ENCODE measurements at regions not wholly inside any gene's neighbourhood (a gene's known extent, or its start where the extent isn't known, plus 50 kb on each side); places are given as distances from the start of the nearest gene placed in this dataset.

DNA sequence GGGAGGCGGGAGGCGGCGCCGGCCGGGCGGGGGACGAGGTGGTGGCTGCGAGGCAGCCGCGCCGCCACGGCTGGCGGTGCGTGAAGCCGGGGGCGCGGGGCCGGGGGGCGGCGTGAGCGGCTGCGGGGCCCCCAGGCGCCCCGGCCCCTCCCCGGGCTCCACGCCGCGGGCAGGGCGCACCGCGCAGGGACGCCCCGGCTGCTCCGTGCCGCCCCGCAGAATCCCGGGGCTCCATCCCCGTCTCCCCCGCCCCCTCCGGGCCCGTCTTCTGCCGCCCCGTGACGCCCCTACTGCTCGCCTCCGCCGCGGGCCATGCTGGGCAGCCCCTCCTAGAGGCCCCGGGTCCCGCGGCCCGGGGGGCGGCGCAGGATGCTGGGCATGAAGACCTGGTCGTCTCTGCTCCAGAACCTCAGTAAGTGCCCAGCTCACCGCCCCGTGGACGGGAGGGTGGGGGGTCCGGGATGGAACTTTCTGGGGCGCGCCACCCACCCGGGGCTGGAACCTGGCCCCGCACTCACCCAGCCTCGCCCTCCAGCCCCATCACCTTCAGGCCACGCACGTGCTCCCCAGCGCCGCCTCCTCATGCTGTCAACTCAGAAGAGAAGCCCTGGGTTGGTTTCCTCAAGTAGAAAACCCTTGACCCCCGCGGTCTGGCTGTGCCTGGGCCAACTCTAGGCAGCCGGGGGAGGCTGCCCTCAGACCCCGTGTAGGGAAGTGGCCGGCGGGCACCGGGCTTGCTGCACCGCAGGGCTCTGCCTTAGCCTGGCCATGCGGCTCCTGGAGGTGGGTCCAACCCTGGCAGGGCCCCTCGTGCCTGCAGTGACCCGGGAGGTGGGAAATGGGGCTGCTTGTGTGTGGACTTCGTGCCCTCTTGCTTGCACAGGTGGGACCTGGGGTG lies 150.2 kb upstream of the GSE1 start:
- Histone ChIP-seq H3K4me1 (ENCODE audit: insufficient read depth) (peaks cover 60% of the 10 kb centered on the region), H3K4me3 (no peak overlapping the region), H3K9me2 (replicated peaks; ENCODE audit: insufficient read depth) (no peaks in the 10 kb centered on the region), H3K79me2 (peaks cover 23% of the 10 kb centered on the region), H3K27ac (no peak overlapping the region), H3K36me3 (replicated peaks; ENCODE audit: insufficient read depth, low read depth) (no peaks in the 10 kb centered on the region), H3K27me3 (no peaks in the 10 kb centered on the region), H2AFZ (no peak overlapping the region), H4K20me1 (ENCODE audit: insufficient read depth, poor library complexity, severe bottlenecking) (no peaks in the 10 kb centered on the region), H3K4me2 (peak overlapping the region; percentile 90), H3K9me3 (ENCODE audit: low read depth) (no peaks in the 10 kb centered on the region)
- TF ChIP-seq, protein P1, sequence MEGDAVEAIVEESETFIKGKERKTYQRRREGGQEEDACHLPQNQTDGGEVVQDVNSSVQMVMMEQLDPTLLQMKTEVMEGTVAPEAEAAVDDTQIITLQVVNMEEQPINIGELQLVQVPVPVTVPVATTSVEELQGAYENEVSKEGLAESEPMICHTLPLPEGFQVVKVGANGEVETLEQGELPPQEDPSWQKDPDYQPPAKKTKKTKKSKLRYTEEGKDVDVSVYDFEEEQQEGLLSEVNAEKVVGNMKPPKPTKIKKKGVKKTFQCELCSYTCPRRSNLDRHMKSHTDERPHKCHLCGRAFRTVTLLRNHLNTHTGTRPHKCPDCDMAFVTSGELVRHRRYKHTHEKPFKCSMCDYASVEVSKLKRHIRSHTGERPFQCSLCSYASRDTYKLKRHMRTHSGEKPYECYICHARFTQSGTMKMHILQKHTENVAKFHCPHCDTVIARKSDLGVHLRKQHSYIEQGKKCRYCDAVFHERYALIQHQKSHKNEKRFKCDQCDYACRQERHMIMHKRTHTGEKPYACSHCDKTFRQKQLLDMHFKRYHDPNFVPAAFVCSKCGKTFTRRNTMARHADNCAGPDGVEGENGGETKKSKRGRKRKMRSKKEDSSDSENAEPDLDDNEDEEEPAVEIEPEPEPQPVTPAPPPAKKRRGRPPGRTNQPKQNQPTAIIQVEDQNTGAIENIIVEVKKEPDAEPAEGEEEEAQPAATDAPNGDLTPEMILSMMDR (IDR thresholded peaks at IDR 0.05; ENCODE audit: poor library complexity): no peak
- no peak for TF ChIP-seq EZH2phosphoT487 (IDR thresholded peaks at IDR 0.05; ENCODE audit: low read depth, severe bottlenecking, unreplicated experiment)
- peak; percentile 31 for DNase-seq (ENCODE audit: low spot score)
- WGBS (ENCODE audit: low lambda C conversion rate, missing lambda C conversion rate): 24% methylated on average over 23 of the region's 80 CpGs

DNA sequence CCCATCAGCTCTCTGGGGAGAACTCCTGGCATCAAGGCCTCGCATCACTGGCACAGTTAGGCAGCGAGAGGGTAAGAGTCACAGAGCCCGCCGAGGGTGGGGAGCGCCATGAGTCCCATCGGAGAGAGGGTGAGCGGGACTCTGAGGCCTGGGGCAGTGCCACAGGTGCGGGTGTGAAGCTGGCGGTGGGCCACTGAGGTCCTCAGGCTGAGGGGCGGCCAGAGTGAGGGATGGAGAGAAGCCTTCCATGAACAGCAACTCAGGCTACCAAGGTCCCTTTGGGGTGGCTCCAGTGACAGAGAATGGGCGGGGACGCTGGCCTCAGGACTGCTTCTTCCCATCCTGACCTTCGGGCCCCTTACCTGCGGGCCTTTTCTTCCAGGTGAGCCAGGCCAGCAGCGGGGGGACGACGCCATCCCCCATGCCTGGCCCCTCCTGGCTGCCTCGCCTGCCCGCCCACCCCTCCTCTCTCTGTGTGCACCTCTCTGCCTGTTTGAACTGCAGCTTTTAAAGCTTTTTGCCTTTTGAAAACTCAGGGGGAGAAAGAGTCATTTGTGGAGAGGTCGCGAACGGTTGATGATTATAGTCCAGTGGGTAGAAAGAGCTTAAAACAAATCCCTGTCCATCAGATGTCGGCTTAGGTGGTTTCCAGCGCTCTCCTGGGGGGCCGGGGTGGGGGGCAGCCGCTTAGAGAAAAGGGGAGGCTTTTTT lies 149.3 kb upstream of the GSE1 start:
- no peak for DNase-seq (ENCODE audit: low spot score)
- H3K9me2 ChIP-seq (replicated peaks; ENCODE audit: insufficient read depth): no peaks in the 10 kb centered on the region
- TF ChIP-seq EZH2phosphoT487 (IDR thresholded peaks at IDR 0.05; ENCODE audit: low read depth, severe bottlenecking, unreplicated experiment) (no peak), EZH2 (IDR thresholded peaks at IDR 0.05; ENCODE audit: borderline replicate concordance) (no peak)
- TF ChIP-seq, protein P1 (IDR thresholded peaks at IDR 0.05; ENCODE audit: poor library complexity): no peak
- no peak overlapping the region for H3K27ac ChIP-seq
- H3K9me3 ChIP-seq (ENCODE audit: low read depth): no peaks in the 10 kb centered on the region
- peaks cover 28% of the 10 kb centered on the region for H3K79me2 ChIP-seq
- no peak overlapping the region for H2AFZ ChIP-seq
- no peak overlapping the region for H3K4me3 ChIP-seq
- peaks cover 57% of the 10 kb centered on the region for H3K4me1 ChIP-seq (ENCODE audit: insufficient read depth)
- no peaks in the 10 kb centered on the region for H4K20me1 ChIP-seq (ENCODE audit: insufficient read depth, poor library complexity, severe bottlenecking)
- no peaks in the 10 kb centered on the region for H3K27me3 ChIP-seq
- WGBS (ENCODE audit: low lambda C conversion rate, missing lambda C conversion rate): 73% methylated on average over 19 of the region's 26 CpGs
- H3K4me2 ChIP-seq: peak overlapping the region; percentile 90
- no peaks in the 10 kb centered on the region for H3K36me3 ChIP-seq (replicated peaks; ENCODE audit: insufficient read depth, low read depth)

DNA sequence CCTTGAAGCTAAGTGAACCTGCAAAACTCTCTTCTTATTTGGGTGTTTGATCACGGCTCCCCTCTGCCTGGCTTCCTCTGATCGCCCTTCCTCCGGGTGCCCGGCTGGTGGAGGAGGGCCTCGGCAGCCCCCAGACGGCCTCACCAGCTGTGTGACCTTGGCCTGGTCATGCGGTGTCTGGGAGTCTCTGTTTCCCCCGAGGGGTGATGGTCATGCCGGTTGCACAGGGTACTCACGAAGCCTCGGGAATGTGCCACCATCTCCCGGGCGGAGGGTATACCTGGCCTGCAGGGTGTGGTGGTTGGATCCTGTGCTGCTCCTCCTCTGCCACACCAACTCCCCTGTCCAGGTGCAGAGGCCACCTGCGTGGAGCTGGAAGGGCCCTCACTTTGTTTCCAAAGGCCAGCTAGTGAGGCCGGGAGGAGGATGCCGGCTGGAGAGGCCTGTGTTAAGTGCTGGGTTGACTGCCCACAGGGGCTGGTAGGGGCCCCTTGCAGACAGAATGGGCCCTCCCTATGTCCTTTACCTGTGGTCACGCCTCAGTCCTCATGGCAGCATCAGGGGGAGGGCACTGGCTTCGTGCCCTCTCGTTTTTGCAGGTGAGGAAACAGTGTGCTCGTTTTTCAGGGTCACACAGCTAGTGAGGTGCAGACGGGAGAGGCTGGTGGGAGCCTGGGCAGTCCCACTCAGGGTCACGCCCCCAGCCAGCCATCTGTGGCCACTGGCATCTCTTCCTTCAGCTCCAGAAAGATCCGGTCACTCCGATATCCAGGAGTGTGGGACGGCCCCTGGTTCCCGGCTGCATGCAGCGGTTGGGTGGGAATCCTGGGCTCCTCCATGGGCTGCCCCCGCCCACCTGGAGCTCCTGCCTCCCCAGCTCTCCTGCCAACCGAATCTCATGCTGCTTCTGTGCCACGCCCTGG lies 148.5 kb upstream of the GSE1 start:
- WGBS (ENCODE audit: low lambda C conversion rate, missing lambda C conversion rate): 90% methylated on average over 28 of the region's 30 CpGs
- Histone ChIP-seq H3K79me2 (peaks cover 30% of the 10 kb centered on the region), H3K9me2 (replicated peaks; ENCODE audit: insufficient read depth) (no peaks in the 10 kb centered on the region), H3K36me3 (replicated peaks; ENCODE audit: insufficient read depth, low read depth) (no peaks in the 10 kb centered on the region), H3K27ac (no peak overlapping the region), H2AFZ (no peak overlapping the region), H3K4me3 (no peak overlapping the region), H3K27me3 (no peaks in the 10 kb centered on the region), H3K4me1 (ENCODE audit: insufficient read depth) (peaks cover 49% of the 10 kb centered on the region), H4K20me1 (ENCODE audit: insufficient read depth, poor library complexity, severe bottlenecking) (no peaks in the 10 kb centered on the region), H3K9me3 (ENCODE audit: low read depth) (no peaks in the 10 kb centered on the region), H3K4me2 (peak overlapping the region; percentile 90)
- no peak for TF ChIP-seq EZH2phosphoT487 (IDR thresholded peaks at IDR 0.05; ENCODE audit: low read depth, severe bottlenecking, unreplicated experiment)
- TF ChIP-seq EZH2 (IDR thresholded peaks at IDR 0.05; ENCODE audit: borderline replicate concordance): no peak
- TF ChIP-seq, protein P1 (IDR thresholded peaks at IDR 0.05; ENCODE audit: poor library complexity): no peak
- DNase-seq (ENCODE audit: low spot score): no peak

Data from hepatocyte (in vitro differentiated cells).